NT2/D1 (cell line): ENCODE measurements at regions not wholly inside any gene's neighbourhood (a gene's known extent, or its start where the extent isn't known, plus 50 kb on each side); places are given as distances from the start of the nearest gene placed in this dataset.

Source experiments
- SUZ12 ChIP-seq: IDR thresholded peaks from 2 replicates; pipeline ENCODE4 v1.6.1; 2011; ENCODE audit not compliant: insufficient read length, insufficient read depth; ENCODE audit errors: extremely low read depth
- YY1 ChIP-seq: IDR thresholded peaks from 2 replicates; pipeline ENCODE4 v1.6.1; 2011; ENCODE audit not compliant: insufficient read length, insufficient read depth

GRCh38 chr5:122668552-122668951 lies 106.3 kb upstream of the SNX2 start:
- no peak for TF ChIP-seq SUZ12
- TF ChIP-seq YY1: no peak
